ENCODE measurements at regions not wholly inside any gene's neighbourhood (a gene's known extent, or its start where the extent isn't known, plus 50 kb on each side); places are given as distances from the start of the nearest gene placed in this dataset.

GRCh38 chr2:181839811-181840210 lies 51.7 kb upstream of the ITPRID2 start:
- no peak for DNase-seq

GRCh38 chr2:181841079-181841478 lies 50.5 kb upstream of the ITPRID2 start:
- DNase-seq, result no peak

Data from CD4-positive, alpha-beta T cell treated with Interleukin-1 beta for 1 hour (primary cell).